Ishikawa (cell line): ENCODE measurements at regions not wholly inside any gene's neighbourhood (a gene's known extent, or its start where the extent isn't known, plus 50 kb on each side); places are given as distances from the start of the nearest gene placed in this dataset.

ENCODE experiments used
- CEBPB ChIP-seq: IDR thresholded peaks from 2 replicates; pipeline ENCODE4 v1.6.1; 2012
- CREB1 ChIP-seq: IDR thresholded peaks from 2 replicates; pipeline ENCODE4 v1.6.1; 2012; ENCODE audit warnings: low read depth
- EGR1 ChIP-seq: IDR thresholded peaks from 2 replicates; pipeline ENCODE4 v1.6.1; 2012
- EP300 ChIP-seq: IDR thresholded peaks from 2 replicates; pipeline ENCODE4 v1.6.1; 2012; ENCODE audit warnings: borderline replicate concordance
- RAD21 ChIP-seq: IDR thresholded peaks from 2 replicates; pipeline ENCODE4 v1.6.1; 2012; ENCODE audit warnings: low read depth
- TAF1 ChIP-seq: IDR thresholded peaks from 2 replicates; pipeline ENCODE4 v1.6.1; 2012; ENCODE audit warnings: low read depth, mild to moderate bottlenecking
- YY1 ChIP-seq: IDR thresholded peaks from 2 replicates; pipeline ENCODE4 v1.6.1; 2012; ENCODE audit warnings: low read depth
- ZBTB7A ChIP-seq: IDR thresholded peaks from 2 replicates; pipeline ENCODE4 v1.6.1; 2012; ENCODE audit warnings: low read depth
- TF ChIP-seq, protein P1 (sequence below): IDR thresholded peaks from 2 replicates; pipeline ENCODE4 v1.6.1; 2012

- TF ChIP-seq TAF1 = no peak
- no peak for TF ChIP-seq EGR1
- TF ChIP-seq CREB1 = no peak
- TF ChIP-seq RAD21 = no peak
- no peak for TF ChIP-seq YY1
- no peak for TF ChIP-seq CEBPB
- TF ChIP-seq, protein P1, sequence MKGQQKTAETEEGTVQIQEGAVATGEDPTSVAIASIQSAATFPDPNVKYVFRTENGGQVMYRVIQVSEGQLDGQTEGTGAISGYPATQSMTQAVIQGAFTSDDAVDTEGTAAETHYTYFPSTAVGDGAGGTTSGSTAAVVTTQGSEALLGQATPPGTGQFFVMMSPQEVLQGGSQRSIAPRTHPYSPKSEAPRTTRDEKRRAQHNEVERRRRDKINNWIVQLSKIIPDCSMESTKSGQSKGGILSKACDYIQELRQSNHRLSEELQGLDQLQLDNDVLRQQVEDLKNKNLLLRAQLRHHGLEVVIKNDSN = no peak
- TF ChIP-seq ZBTB7A = no peak
- TF ChIP-seq EP300 = no peak
Measured at GRCh38 chr6:170188571-170189001, 102.3 kb downstream of the DLL1 start.
